CD14-positive monocyte (primary cell): ENCODE measurements at regions not wholly inside any gene's neighbourhood (a gene's known extent, or its start where the extent isn't known, plus 50 kb on each side); places are given as distances from the start of the nearest gene placed in this dataset.

Source experiments
- DNase-seq, 3 donors: peaks; one replicate each; pipeline ENCODE4 v3.0.0-alpha.2; 2011 to 2022
- H2AFZ ChIP-seq: 2 replicates; pipeline ENCODE4 v1.6.0; 2012; ENCODE audit warnings: mild to moderate bottlenecking, low read depth, low read length, inconsistent platforms; ENCODE audit not compliant: insufficient read depth, poor library complexity, severe bottlenecking
- H3K27ac ChIP-seq, 2 donors: 1 replicate in 1 of 2; 2 replicates in 1 of 2; pipeline ENCODE4 v1.5.1; 2012 to 2013; ENCODE audit warnings: low read length in 2 of 2, control low read depth in 1 of 2, inconsistent platforms in 1 of 2, low read depth in 1 of 2, mild to moderate bottlenecking in 1 of 2
- H3K27me3 ChIP-seq, 2 donors: one replicate each; pipeline versions ENCODE4 v1.6.0 to v1.6.1; 2011 to 2013; ENCODE audit warnings: low read length in 2 of 2; ENCODE audit not compliant: control insufficient read depth in 2 of 2, insufficient read depth in 2 of 2
- H3K36me3 ChIP-seq, 2 donors: replicated peaks in 1 of 2; 1 replicate in 1 of 2; 2 replicates in 1 of 2; pipeline versions ENCODE4 v1.5.1 to v1.6.1; 2012 to 2013; ENCODE audit warnings: low read length in 2 of 2, control low read depth in 1 of 2, inconsistent platforms in 1 of 2, mild to moderate bottlenecking in 1 of 2; ENCODE audit not compliant: insufficient read depth in 2 of 2, control insufficient read depth in 1 of 2
- H3K4me1 ChIP-seq, 2 donors: 1 replicate in 1 of 2; 2 replicates in 1 of 2; pipeline versions ENCODE4 v1.5.1 to v1.6.1; 2012 to 2013; ENCODE audit warnings: low read length in 2 of 2, control low read depth in 1 of 2, inconsistent platforms in 1 of 2, mild to moderate bottlenecking in 1 of 2, moderate library complexity in 1 of 2; ENCODE audit not compliant: insufficient read depth in 2 of 2, control insufficient read depth in 1 of 2
- H3K4me2 ChIP-seq: replicated peaks from 2 replicates; pipeline ENCODE3; 2012; ENCODE audit warnings: low read length, moderate library complexity, mild to moderate bottlenecking; ENCODE audit not compliant: poor library complexity, severe bottlenecking; ENCODE audit errors: extremely low read depth
- H3K4me3 ChIP-seq, 3 experiments: fragments of 200-600 bp in 1 of 3; sonication (generic) in 1 of 3; replicated peaks in 1 of 3; 1 replicate in 2 of 3; 2 replicates in 1 of 3; pipeline ENCODE4 v1.5.1; 2011 to 2013; ENCODE audit warnings: low read length in 3 of 3, mild to moderate bottlenecking in 3 of 3, control low read depth in 2 of 3, low read depth in 2 of 3, inconsistent platforms in 1 of 3, moderate library complexity in 1 of 3
- H3K79me2 ChIP-seq: 2 replicates; pipeline ENCODE4 v1.6.0; 2012; ENCODE audit warnings: mild to moderate bottlenecking, control low read depth, inconsistent platforms, low read length, moderate library complexity; ENCODE audit not compliant: insufficient read depth
- H3K9ac ChIP-seq: 2 replicates; pipeline ENCODE4 v1.6.0; 2017; ENCODE audit warnings: low read length, mild to moderate bottlenecking; ENCODE audit not compliant: insufficient read depth, poor library complexity, severe bottlenecking
- H3K9me3 ChIP-seq, 2 donors: replicated peaks in 1 of 2; 1 replicate in 1 of 2; 2 replicates in 1 of 2; pipeline versions ENCODE4 v1.5.1 to v1.6.1; 2012 to 2013; ENCODE audit warnings: low read length in 2 of 2, control low read depth in 1 of 2; ENCODE audit not compliant: control insufficient read depth in 1 of 2, insufficient read depth in 1 of 2
- H4K20me1 ChIP-seq: 2 replicates; pipeline ENCODE4 v1.6.0; 2012; ENCODE audit warnings: mild to moderate bottlenecking, low read length, control low read depth, moderate library complexity; ENCODE audit not compliant: insufficient read depth
- H3K27ac Mint-ChIP-seq, 7 donors: one replicate each; pipeline ENCODE4 v1.8.0; 2020; ENCODE audit warnings: mild to moderate bottlenecking in 7 of 7, mixed read lengths in 7 of 7, moderate library complexity in 6 of 7, inconsistent platforms in 2 of 7
- H3K27me3 Mint-ChIP-seq, 3 donors: one replicate each; pipeline ENCODE4 v1.8.0; 2021 to 2022; ENCODE audit warnings: low read depth in 3 of 3, mild to moderate bottlenecking in 3 of 3, mixed read lengths in 3 of 3, moderate library complexity in 3 of 3, inconsistent platforms in 1 of 3
- H3K36me3 Mint-ChIP-seq, 2 donors: one replicate each; pipeline ENCODE4 v1.8.0; 2020; ENCODE audit warnings: mixed read lengths in 2 of 2, inconsistent platforms in 1 of 2, mild to moderate bottlenecking in 1 of 2
- H3K4me1 Mint-ChIP-seq: one replicate; pipeline ENCODE4 v1.8.0; 2020; ENCODE audit warnings: mild to moderate bottlenecking, mixed read lengths
- H3K4me3 Mint-ChIP-seq, 2 donors: one replicate each; pipeline ENCODE4 v1.8.0; 2020; ENCODE audit warnings: mild to moderate bottlenecking in 2 of 2, mixed read lengths in 2 of 2, moderate library complexity in 1 of 2
- H3K9me3 Mint-ChIP-seq, 7 donors: one replicate each; pipeline ENCODE4 v1.8.0; 2020 to 2022; ENCODE audit warnings: mixed read lengths in 7 of 7, mild to moderate bottlenecking in 6 of 7, moderate library complexity in 6 of 7, inconsistent platforms in 2 of 7
- WGBS: methylation state at CpG from one replicate; pipeline ENCODE4 v1.1.5; 2013; ENCODE audit warnings: missing lambda C conversion rate; ENCODE audit not compliant: insufficient coverage; 5-methylcytosine and 5-hydroxymethylcytosine counted together
- intact Hi-C, 2 donors: fragments of 100-400 bp; cut with micrococcal nuclease; formaldehyde crosslinking; loops; one replicate each; pipeline versions ENCODE4 v1.15.0 to v1.15.1; 2023
- TF ChIP-seq, protein P1 (sequence below): fragments of 200-600 bp; IDR thresholded peaks from one replicate; pipeline ENCODE4 v1.8.0; 2022; ENCODE audit warnings: antibody characterized with exemption, mild to moderate bottlenecking

DNA sequence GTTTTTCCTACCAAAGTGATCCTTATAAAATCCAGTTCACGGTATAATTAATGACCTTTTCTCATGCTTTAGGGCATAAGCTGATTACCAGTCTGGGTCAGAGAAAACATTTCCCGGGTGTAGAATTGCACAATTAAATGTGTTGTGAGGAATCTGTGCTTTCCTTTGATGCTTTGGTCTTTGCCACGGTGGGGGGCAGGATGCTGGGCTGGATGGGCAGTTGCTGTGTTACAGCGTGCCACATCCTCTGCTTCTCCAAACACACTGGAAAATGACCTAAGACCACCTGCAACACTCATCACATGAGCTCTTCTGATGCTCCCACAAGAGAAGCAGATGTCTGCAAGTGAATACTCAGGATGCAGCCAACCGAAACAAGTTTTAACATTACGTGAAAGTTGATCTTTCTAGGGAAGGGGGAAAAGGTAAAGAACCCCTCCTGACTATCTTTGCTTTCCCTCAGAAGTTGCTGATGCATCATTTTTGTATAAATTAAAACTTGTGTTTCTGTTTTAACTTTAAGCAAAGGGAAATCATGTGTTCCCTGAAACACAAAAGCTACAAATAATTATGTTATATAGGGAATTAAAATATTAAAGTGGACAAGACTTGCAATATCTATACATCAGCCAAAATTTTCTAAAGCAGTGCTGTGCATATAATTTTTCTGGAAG, 515.3 kb upstream of the NR5A2 start:
- H3K27ac Mint-ChIP-seq = no peak overlapping the region
- Histone ChIP-seq H3K27ac (no peak overlapping the region), H3K4me3 (no peak overlapping the region), H3K9ac (no peak overlapping the region), H3K27me3 (no peaks in the 10 kb centered on the region), H3K4me1 (no peaks in the 10 kb centered on the region), H3K9me3 (no peaks in the 10 kb centered on the region), H3K36me3 (no peaks in the 10 kb centered on the region), H3K79me2 (no peaks in the 10 kb centered on the region), H4K20me1 (no peaks in the 10 kb centered on the region), H2AFZ (no peak overlapping the region), H3K4me2 (no peak overlapping the region)
- no peak overlapping the region for H3K4me3 Mint-ChIP-seq
- intact Hi-C loops = no loop called here
- peaks cover 0 to 2% (median 0%) of the 10 kb centered on the region in 3 donors for H3K27me3 Mint-ChIP-seq
- H3K4me1 Mint-ChIP-seq = no peaks in the 10 kb centered on the region
- peaks cover 0 to 2% (median 1%) of the 10 kb centered on the region in 7 donors for H3K9me3 Mint-ChIP-seq
- WGBS = no CpG with 5 or more reads among the region's 6 CpGs
- peaks cover 0 to 1% of the 10 kb centered on the region in 2 donors for H3K36me3 Mint-ChIP-seq
- TF ChIP-seq, protein P1, sequence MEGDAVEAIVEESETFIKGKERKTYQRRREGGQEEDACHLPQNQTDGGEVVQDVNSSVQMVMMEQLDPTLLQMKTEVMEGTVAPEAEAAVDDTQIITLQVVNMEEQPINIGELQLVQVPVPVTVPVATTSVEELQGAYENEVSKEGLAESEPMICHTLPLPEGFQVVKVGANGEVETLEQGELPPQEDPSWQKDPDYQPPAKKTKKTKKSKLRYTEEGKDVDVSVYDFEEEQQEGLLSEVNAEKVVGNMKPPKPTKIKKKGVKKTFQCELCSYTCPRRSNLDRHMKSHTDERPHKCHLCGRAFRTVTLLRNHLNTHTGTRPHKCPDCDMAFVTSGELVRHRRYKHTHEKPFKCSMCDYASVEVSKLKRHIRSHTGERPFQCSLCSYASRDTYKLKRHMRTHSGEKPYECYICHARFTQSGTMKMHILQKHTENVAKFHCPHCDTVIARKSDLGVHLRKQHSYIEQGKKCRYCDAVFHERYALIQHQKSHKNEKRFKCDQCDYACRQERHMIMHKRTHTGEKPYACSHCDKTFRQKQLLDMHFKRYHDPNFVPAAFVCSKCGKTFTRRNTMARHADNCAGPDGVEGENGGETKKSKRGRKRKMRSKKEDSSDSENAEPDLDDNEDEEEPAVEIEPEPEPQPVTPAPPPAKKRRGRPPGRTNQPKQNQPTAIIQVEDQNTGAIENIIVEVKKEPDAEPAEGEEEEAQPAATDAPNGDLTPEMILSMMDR = no peak
- DNase-seq = no peak

DNA sequence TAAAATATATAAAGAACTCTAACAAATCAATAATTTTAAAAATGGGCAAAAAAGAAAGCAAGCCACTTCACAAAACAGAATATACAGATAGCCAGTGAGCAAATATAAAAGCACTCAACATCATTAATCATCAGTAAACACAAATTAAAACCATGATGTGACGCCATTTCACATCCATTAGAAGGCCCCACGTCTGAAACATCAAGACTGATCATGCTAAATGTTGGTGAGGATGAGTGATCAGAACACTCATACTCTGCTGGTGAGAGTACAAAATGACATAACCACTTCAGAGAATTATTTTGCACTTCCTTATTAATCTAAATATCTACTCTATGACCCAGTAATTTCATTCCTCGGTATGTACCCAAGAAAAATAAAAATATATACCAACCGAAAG, 512.2 kb upstream of the NR5A2 start:
- H3K9me3 ChIP-seq = no peaks in the 10 kb centered on the region
- no peaks in the 10 kb centered on the region for H3K4me1 Mint-ChIP-seq
- H3K36me3 Mint-ChIP-seq = peaks cover 0 to 1% of the 10 kb centered on the region in 2 donors
- H4K20me1 ChIP-seq = no peaks in the 10 kb centered on the region
- intact Hi-C loops = no loop called here
- no peak overlapping the region for H3K4me2 ChIP-seq
- peaks cover 0 to 2% (median 0%) of the 10 kb centered on the region in 3 donors for H3K27me3 Mint-ChIP-seq
- TF ChIP-seq, protein P1 = no peak
- no peak for DNase-seq
- H3K27me3 ChIP-seq = no peaks in the 10 kb centered on the region
- no peak overlapping the region for H3K27ac ChIP-seq
- no peaks in the 10 kb centered on the region for H3K4me1 ChIP-seq
- H3K36me3 ChIP-seq = no peaks in the 10 kb centered on the region
- no peak overlapping the region for H3K4me3 Mint-ChIP-seq
- no peak overlapping the region for H3K4me3 ChIP-seq
- no peak overlapping the region for H2AFZ ChIP-seq
- no peaks in the 10 kb centered on the region for H3K79me2 ChIP-seq
- H3K9ac ChIP-seq = no peak overlapping the region
- no CpG with 5 or more reads among the region's 4 CpGs for WGBS
- H3K27ac Mint-ChIP-seq = no peak overlapping the region
- H3K9me3 Mint-ChIP-seq = peaks cover 0 to 2% (median 1%) of the 10 kb centered on the region in 7 donors
